Erythroblast (primary cell): ENCODE measurements at regions not wholly inside any gene's neighbourhood (a gene's known extent, or its start where the extent isn't known, plus 50 kb on each side); places are given as distances from the start of the nearest gene placed in this dataset.

Experiments used
- GATA1 ChIP-seq: IDR thresholded peaks from 2 replicates; pipeline ENCODE4 v1.6.1; 2011; ENCODE audit warnings: low read depth, mild to moderate bottlenecking, control low read depth, low read length, moderate library complexity
- POLR2A ChIP-seq: IDR thresholded peaks from 2 replicates; pipeline ENCODE4 v1.6.1; 2011; ENCODE audit warnings: mild to moderate bottlenecking, low read length

DNA sequence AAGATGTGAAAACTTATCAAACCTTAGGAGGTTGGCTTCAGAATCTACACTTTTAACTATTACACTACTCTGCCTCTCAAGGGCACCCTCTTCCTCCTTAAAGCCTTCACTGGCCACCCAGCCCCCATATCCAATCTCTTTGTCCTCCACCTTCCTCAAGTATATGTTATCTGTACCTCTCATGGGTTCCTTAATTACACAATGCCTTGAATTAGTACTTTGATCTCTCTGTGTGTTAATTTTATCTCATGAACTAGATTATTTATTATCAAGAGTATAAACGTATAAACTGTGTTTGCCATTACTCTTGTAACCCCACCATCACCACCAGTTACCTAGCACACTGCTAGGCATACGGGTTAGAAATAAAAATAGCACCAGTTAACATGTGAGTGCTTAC lies 83.3 kb downstream of the NCR2 start:
- no peak for TF ChIP-seq POLR2A
- TF ChIP-seq GATA1 = no peak
